Pancreas (tissue), 10 donors: ENCODE measurements at regions not wholly inside any gene's neighbourhood (a gene's known extent, or its start where the extent isn't known, plus 50 kb on each side); places are given as distances from the start of the nearest gene placed in this dataset.
A peak's percentile ranks its signal among the peaks of the same experiment; 100 is the strongest.

Source experiments
- ATAC-seq, 4 donors: fragments of 200-7000 bp; cut with Tn5 transposase; one replicate each; pipeline versions ENCODE4 v1.8.0 to v1.9.1; 2020; ENCODE audit warnings: mild to moderate bottlenecking in 4 of 4, moderate library complexity in 4 of 4
- DNase-seq, 6 donors: peaks; one replicate each; pipeline ENCODE4 v3.0.0-alpha.2; 2020
- FAIRE-seq: peaks from 2 replicates; lab custom pipeline; 2012; peaks lifted over from hg19 to GRCh38; lab: Jason Lieb, UNC
- H3K27ac ChIP-seq, 4 donors: fragments of 200-600 bp; sonication (generic); 1 replicate in 3 of 4; 2 replicates in 1 of 4; pipeline versions ENCODE4 v1.5.0 to v1.8.0; 2020
- H3K27me3 ChIP-seq, 4 donors: fragments of 200-600 bp; one replicate each; pipeline ENCODE4 v1.8.0; 2021
- H3K36me3 ChIP-seq, 3 donors: fragments of 200-600 bp; sonication (generic) in 1 of 3; one replicate each; pipeline versions ENCODE4 v1.5.0 to v1.8.0; 2020 to 2021
- H3K4me1 ChIP-seq, 3 donors: fragments of 200-600 bp; one replicate each; pipeline ENCODE4 v1.8.0; 2021
- H3K4me3 ChIP-seq, 4 donors: fragments of 200-600 bp; sonication (generic) in 2 of 4; one replicate each; pipeline versions ENCODE4 v1.5.0 to v1.8.0; 2020 to 2021
- H3K9me3 ChIP-seq, 4 donors: fragments of 200-600 bp; one replicate each; pipeline ENCODE4 v1.8.0; 2021
- WGBS, 2 donors: extraction: QIAGEN DNeasy Blood & Tissue Kit; methylation state at CpG; one replicate each; pipeline ENCODE4 v1.1.7; 2013; 5-methylcytosine and 5-hydroxymethylcytosine counted together
- intact Hi-C, 3 donors: fragments of 100-400 bp; cut with DNase I; formaldehyde crosslinking; loops; one replicate each; pipeline versions ENCODE4 v1.11.1 to v1.14.2; 2022
- TF ChIP-seq, protein P1 (sequence below), 4 donors: fragments of 200-600 bp; sonication (generic) in 3 of 4; IDR thresholded peaks; one replicate each; pipeline versions ENCODE4 v1.5.0 to v1.8.0; 2021; ENCODE audit warnings: antibody characterized with exemption in 4 of 4
- donor health status: healthy with polysubstance abuse.
- donor health status: DM: no; HTN: no; CAD: no; lungs with moderate emphysema.
- donor health status: DM: no; HTN: no; CAD: no.
- donor health status: control.
- donor health status: control.
- donor health status: Bipolar disorder and iron deficiency.
- donor health status: DM: yes; HTN: yes; CAD: no.
- donor health status: DM: no; HTN: no; CAD: no.
- donor health status: DM: no; HTN: no; CAD: no.
- donor health status: DM: yes; HTN: yes; CAD: no.

DNA sequence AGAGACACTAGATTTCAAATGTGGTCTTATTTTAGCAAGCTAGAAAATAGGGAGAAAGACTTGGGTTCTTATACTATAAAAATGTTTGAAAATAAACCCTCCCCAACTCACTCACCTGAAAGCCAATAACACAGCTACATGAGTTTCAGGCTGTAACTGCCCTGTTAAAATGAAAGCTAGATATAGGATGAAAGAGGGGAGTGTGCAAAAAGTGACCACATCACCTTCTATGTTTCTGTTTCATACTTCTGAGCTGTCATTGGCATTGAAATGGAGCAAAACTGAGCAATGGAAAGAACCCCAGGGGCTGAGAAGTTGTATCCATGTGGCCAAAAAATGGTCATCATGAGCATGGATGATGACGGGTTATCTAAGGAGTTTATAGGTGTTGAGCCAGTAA lies 148.1 kb upstream of the TENT5A start:
- FAIRE-seq (no peak), DNase-seq (no peak), ATAC-seq (no peak)
- TF ChIP-seq, protein P1, sequence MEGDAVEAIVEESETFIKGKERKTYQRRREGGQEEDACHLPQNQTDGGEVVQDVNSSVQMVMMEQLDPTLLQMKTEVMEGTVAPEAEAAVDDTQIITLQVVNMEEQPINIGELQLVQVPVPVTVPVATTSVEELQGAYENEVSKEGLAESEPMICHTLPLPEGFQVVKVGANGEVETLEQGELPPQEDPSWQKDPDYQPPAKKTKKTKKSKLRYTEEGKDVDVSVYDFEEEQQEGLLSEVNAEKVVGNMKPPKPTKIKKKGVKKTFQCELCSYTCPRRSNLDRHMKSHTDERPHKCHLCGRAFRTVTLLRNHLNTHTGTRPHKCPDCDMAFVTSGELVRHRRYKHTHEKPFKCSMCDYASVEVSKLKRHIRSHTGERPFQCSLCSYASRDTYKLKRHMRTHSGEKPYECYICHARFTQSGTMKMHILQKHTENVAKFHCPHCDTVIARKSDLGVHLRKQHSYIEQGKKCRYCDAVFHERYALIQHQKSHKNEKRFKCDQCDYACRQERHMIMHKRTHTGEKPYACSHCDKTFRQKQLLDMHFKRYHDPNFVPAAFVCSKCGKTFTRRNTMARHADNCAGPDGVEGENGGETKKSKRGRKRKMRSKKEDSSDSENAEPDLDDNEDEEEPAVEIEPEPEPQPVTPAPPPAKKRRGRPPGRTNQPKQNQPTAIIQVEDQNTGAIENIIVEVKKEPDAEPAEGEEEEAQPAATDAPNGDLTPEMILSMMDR (IDR thresholded peaks at IDR 0.05) = no peak
- no peaks in the 10 kb centered on the region for H3K9me3 ChIP-seq
- no peaks in the 10 kb centered on the region for H3K36me3 ChIP-seq
- H3K27ac ChIP-seq = no peak overlapping the region
- intact Hi-C loops = no loop called here
- 88 to 91% methylated on average over 1 of the region's 1 CpG for WGBS, 2 donors
- H3K27me3 ChIP-seq = no peaks in the 10 kb centered on the region
- no peak overlapping the region for H3K4me3 ChIP-seq
- H3K4me1 ChIP-seq = peaks cover 0 to 6% (median 6%) of the 10 kb centered on the region in 3 donors

DNA sequence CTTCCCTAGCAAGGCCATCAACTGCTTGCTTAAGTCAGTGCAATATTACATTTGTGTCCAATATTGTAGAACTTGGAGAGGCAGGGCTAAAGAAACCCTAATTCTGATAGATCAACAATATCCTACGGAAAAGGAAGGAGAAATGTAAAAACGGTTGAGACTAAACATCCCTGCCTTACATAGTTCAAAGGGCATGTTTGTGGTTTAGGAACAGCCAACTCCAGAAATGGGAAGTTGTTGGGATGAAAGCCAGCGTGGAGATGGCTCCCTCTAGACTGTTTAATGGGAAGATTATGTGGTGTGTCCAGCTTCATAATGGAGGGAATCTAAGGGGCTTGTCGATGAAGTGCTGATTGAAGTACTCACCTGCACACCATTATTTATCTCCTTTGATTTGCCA lies 145.3 kb upstream of the TENT5A start:
- no peak for ATAC-seq
- H3K27me3 ChIP-seq = no peaks in the 10 kb centered on the region
- no peak for FAIRE-seq
- no peak overlapping the region for H3K4me3 ChIP-seq
- H3K36me3 ChIP-seq = no peaks in the 10 kb centered on the region
- H3K9me3 ChIP-seq = no peaks in the 10 kb centered on the region
- WGBS, 2 donors = 59% methylated on average over 4 of the region's 4 CpGs
- TF ChIP-seq, protein P1 (IDR thresholded peaks at IDR 0.05) = no peak
- DNase-seq = no peak
- intact Hi-C loops = no loop called here
- peaks cover 0 to 6% (median 6%) of the 10 kb centered on the region in 3 donors for H3K4me1 ChIP-seq
- H3K27ac ChIP-seq = no peak overlapping the region

DNA sequence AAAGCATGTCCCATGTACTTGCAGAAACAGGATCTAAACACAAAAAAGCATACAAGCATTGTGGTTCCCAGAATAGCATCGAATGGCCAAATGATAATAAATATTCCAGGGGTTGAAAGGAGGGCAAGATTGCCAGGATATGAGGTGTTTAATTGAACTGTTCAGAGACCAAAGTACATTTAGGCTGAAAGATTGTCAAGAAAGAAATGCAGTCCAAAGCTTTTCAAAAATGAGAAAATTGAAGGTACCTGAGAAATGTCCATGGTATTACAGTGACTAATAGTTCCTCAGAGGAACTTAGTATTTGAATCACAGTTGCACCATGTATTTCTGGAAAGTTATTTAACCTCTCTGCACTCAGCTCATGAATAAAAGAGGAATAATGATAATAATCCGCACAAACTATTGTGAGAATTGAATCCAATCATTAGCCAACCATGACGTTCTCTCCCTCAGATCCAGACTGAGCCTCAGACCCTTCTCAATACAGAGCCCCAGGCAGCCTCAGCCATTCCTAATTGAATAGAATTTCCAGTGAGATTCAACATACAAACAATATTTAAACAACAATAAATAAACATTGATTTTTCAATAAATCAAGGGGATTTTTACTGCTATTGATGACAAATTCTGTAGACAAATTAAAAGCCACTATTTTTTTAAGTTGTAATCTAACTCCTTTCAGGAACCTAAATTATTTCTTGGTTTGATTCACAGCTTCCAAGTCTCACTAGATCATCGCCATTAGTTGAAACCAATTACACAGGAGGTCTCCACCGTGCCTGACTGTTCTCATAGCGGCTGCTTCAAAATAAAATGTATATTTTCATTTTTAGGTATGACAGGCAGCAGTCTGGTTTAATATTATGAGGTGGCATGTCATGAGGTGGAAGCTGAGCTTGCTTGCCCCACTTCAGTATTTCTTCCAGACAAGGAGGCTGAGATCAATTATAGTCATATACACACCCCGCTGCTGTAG lies 144.3 kb upstream of the TENT5A start:
- Histone ChIP-seq H3K27me3 (no peaks in the 10 kb centered on the region), H3K9me3 (no peaks in the 10 kb centered on the region), H3K27ac (no peak overlapping the region), H3K4me3 (no peak overlapping the region), H3K36me3 (no peaks in the 10 kb centered on the region), H3K4me1 (peaks cover 0 to 6% (median 2%) of the 10 kb centered on the region in 3 donors)
- TF ChIP-seq, protein P1 (IDR thresholded peaks at IDR 0.05) = no peak
- DNase-seq (no peak), ATAC-seq (no peak), FAIRE-seq (no peak)
- 80 to 87% methylated on average over 7 of the region's 7 CpGs for WGBS, 2 donors
- intact Hi-C loops = no loop called here

DNA sequence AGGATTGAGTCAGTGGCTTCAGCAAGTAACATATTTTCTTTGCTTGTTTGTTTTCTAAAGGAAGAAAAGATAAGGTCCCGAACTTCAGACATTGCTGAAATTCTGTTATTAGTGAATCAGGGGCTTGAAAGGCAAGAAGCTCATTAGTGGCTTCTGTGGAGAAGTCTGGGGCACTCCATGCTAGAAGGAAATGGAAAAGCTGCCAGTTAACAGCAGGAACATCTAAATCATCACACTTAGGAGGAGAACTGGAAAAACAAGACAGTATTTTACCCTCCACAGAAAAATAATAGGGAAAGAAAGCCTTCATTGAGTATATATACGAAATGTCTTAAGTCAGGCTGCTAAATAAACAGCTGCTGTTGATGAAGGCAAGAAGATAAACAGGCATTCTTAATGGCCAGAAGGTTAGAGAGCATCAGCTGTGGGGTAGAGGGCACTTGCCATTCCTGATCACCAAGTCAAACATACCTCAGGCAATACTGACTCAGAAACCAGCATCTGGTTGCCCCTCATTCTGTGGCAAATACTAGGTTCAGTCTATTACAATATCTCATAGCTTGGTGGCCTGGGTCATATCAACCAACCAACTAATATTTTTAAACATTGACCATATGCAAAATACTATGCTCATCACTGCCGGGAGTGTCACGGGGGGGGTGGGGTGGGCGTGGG lies 143.2 kb upstream of the TENT5A start:
- TF ChIP-seq, protein P1 (IDR thresholded peaks at IDR 0.05) = no peak
- WGBS, 2 donors = 46 to 65% methylated on average over 5 of the region's 5 CpGs
- ATAC-seq (peak in 3 of 4 donors; percentile 31 to 57 (median 36)), DNase-seq (no peak), FAIRE-seq (no peak)
- no peaks in the 10 kb centered on the region for H3K9me3 ChIP-seq
- no peak overlapping the region for H3K27ac ChIP-seq
- intact Hi-C loops = no loop called here
- H3K27me3 ChIP-seq = no peaks in the 10 kb centered on the region
- no peaks in the 10 kb centered on the region for H3K36me3 ChIP-seq
- no peaks in the 10 kb centered on the region for H3K4me1 ChIP-seq
- no peak overlapping the region for H3K4me3 ChIP-seq
